GM12878 (cell line): ENCODE measurements at regions not wholly inside any gene's neighbourhood (a gene's known extent, or its start where the extent isn't known, plus 50 kb on each side); places are given as distances from the start of the nearest gene placed in this dataset.

Source experiments
- ATAC-seq: fragments of 200-7000 bp; cut with Tn5 transposase; 3 replicates; pipeline ENCODE4 v1.9.1; 2020; ENCODE audit warnings: mild to moderate bottlenecking, moderate library complexity
- BruUV-seq: library from RNA; stranded (reverse); fragments of 400-500 nt; replicated peaks from 2 replicates; lab custom pipeline; 2021; lab: Mats Ljungman, UMichigan
- CTCF ChIA-PET: fragments of 300-600 bp; sonication (Branson Sonifier 250); formaldehyde crosslinking; extraction: SDS; loops from one replicate; lab custom pipeline; 2021; ENCODE audit warnings: inconsistent platforms; lab: Yijun Ruan, JAX
- POLR2A ChIA-PET: fragments of 350-600 bp; formaldehyde crosslinking; extraction: SDS; loops from one replicate; lab custom pipeline; 2021; ENCODE audit warnings: inconsistent platforms; lab: Charles Lee
- RAD21 ChIA-PET: fragments of 300-600 bp; sonication (Branson Sonifier 250); formaldehyde crosslinking; loops from one replicate; lab custom pipeline; 2023; ENCODE audit warnings: antibody characterized with exemption; ENCODE audit not compliant: unreplicated experiment; lab: Charles Lee
- SMC1A ChIA-PET: fragments of 300-600 bp; sonication (Branson Sonifier 250); formaldehyde crosslinking; loops from one replicate; lab custom pipeline; 2023; ENCODE audit not compliant: unreplicated experiment, uncharacterized antibody; lab: Charles Lee
- DNase-seq: peaks from one replicate; pipeline ENCODE4 v3.0.0-alpha.2; 2011; ENCODE audit warnings: low read depth, low spot score
- FAIRE-seq: peaks from 3 replicates; lab custom pipeline; 2011; peaks lifted over from hg19 to GRCh38; lab: Jason Lieb, UNC
- H2AFZ ChIP-seq: 2 replicates; pipeline ENCODE4 v1.6.0; 2011; ENCODE audit warnings: low read depth, low read length, control low read depth; ENCODE audit not compliant: control insufficient read depth
- H3K27ac ChIP-seq: 2 replicates; pipeline ENCODE4 v1.5.1; 2011; ENCODE audit warnings: control low read depth; ENCODE audit not compliant: control insufficient read depth, insufficient read depth
- H3K27me3 ChIP-seq, 2 experiments: replicated peaks in 1 of 2; 2 replicates each; pipeline versions ENCODE4 v1.6.0 to v1.6.1; 2011; ENCODE audit warnings: low read length in 1 of 2; ENCODE audit not compliant: control insufficient read depth in 2 of 2, insufficient read depth in 2 of 2
- H3K36me3 ChIP-seq, 2 experiments: 2 replicates each; pipeline ENCODE4 v1.5.1; 2011; ENCODE audit warnings: low read length in 1 of 2; ENCODE audit not compliant: control insufficient read depth in 2 of 2, insufficient read depth in 2 of 2
- H3K4me1 ChIP-seq: 2 replicates; pipeline ENCODE4 v1.6.1; 2011; ENCODE audit warnings: mild to moderate bottlenecking, low read length, moderate library complexity, mixed read lengths; ENCODE audit not compliant: control insufficient read depth, insufficient read depth
- H3K4me2 ChIP-seq: 2 replicates; pipeline ENCODE4 v1.6.0; 2011; ENCODE audit warnings: control low read depth; ENCODE audit not compliant: control insufficient read depth, insufficient read depth
- H3K4me3 ChIP-seq: fragments of 200-600 bp; sonication (generic); 2 replicates; pipeline ENCODE4 v1.5.1; 2016
- H3K79me2 ChIP-seq: 2 replicates; pipeline ENCODE4 v1.6.0; 2011; ENCODE audit warnings: low read length; ENCODE audit not compliant: control insufficient read depth, insufficient read depth
- H3K9ac ChIP-seq: 2 replicates; pipeline ENCODE4 v1.8.0; 2011; ENCODE audit warnings: low read length, control low read depth, mixed read lengths; ENCODE audit not compliant: control insufficient read depth, insufficient read depth
- H3K9me3 ChIP-seq: replicated peaks from 3 replicates; pipeline ENCODE4 v1.5.1; 2011; ENCODE audit warnings: mild to moderate bottlenecking, low read length; ENCODE audit not compliant: control insufficient read depth, insufficient read depth
- H4K20me1 ChIP-seq: 2 replicates; pipeline ENCODE4 v1.6.0; 2011; ENCODE audit not compliant: control insufficient read depth, insufficient read depth
- BCL3 ChIP-seq: IDR thresholded peaks from 2 replicates; pipeline ENCODE4 v1.6.1; 2011; ENCODE audit warnings: borderline replicate concordance, low read depth, mild to moderate bottlenecking, moderate library complexity, low read length; ENCODE audit not compliant: insufficient read depth, poor library complexity, severe bottlenecking
- EP300 ChIP-seq, 2 experiments: fragments of 150-350 bp in 1 of 2; IDR thresholded peaks; 2 replicates each; pipeline ENCODE4 v1.6.1; 2011 to 2012; ENCODE audit warnings: low read depth in 2 of 2, low read length in 2 of 2, borderline replicate concordance in 1 of 2, improper control_type of control experiment in 1 of 2, inconsistent platforms in 1 of 2; ENCODE audit not compliant: control insufficient read depth in 1 of 2
- FOXK2 ChIP-seq: fragments of 450-650 bp; IDR thresholded peaks from 2 replicates; pipeline ENCODE4 v1.6.1; 2017; ENCODE audit warnings: mild to moderate bottlenecking, moderate library complexity
- GATAD2B ChIP-seq: fragments of 450-650 bp; conservative IDR thresholded peaks from 2 replicates; pipeline ENCODE4 v1.6.1; 2017; ENCODE audit warnings: low read depth, mild to moderate bottlenecking, moderate library complexity
- MEF2A ChIP-seq: IDR thresholded peaks from 2 replicates; pipeline ENCODE4 v1.6.1; 2011; ENCODE audit warnings: low read depth, mild to moderate bottlenecking, low read length, moderate library complexity; ENCODE audit not compliant: insufficient read depth
- NFXL1 ChIP-seq: fragments of 450-650 bp; IDR thresholded peaks from 2 replicates; pipeline ENCODE4 v1.6.1; 2017; ENCODE audit warnings: antibody characterized with exemption, mild to moderate bottlenecking, borderline replicate concordance
- NR2F1 ChIP-seq: fragments of 450-650 bp; conservative IDR thresholded peaks from 2 replicates; pipeline ENCODE4 v1.6.1; 2017; ENCODE audit warnings: mild to moderate bottlenecking
- NRF1 ChIP-seq: conservative IDR thresholded peaks from 2 replicates; pipeline ENCODE4 v1.6.1; 2011; ENCODE audit warnings: mild to moderate bottlenecking, low read depth, low read length, improper control_type of control experiment
- RAD51 ChIP-seq: fragments of 450-650 bp; IDR thresholded peaks from 2 replicates; pipeline ENCODE4 v1.6.1; 2016; ENCODE audit warnings: moderate library complexity, mild to moderate bottlenecking, inconsistent platforms
- WGBS: methylation state at CpG from one replicate; pipeline ENCODE4 v1.1.6; 2016; ENCODE audit warnings: low lambda C conversion rate; ENCODE audit not compliant: insufficient replicate concordance, insufficient coverage; ENCODE audit errors: missing lambda C conversion rate; 5-methylcytosine and 5-hydroxymethylcytosine counted together
- in situ Hi-C: fragments of 300-500 bp; cut with MboI; formaldehyde crosslinking; loops from 9 replicates; pipeline ENCODE4 v1.14.3; 2018; ENCODE audit warnings: mixed read lengths
- intact Hi-C: fragments of 100-400 bp; cut with micrococcal nuclease; formaldehyde crosslinking; loops from one replicate; pipeline ENCODE4 v1.14.2; 2022; ENCODE audit not compliant: unreplicated experiment
- TF ChIP-seq, protein P1 (sequence below): fragments of 450-650 bp; formaldehyde crosslinking; IDR thresholded peaks from 2 replicates; pipeline ENCODE4 v1.4.0; 2020; ENCODE audit warnings: mild to moderate bottlenecking, moderate library complexity
- TF ChIP-seq, protein P2 (sequence below): IDR thresholded peaks from 2 replicates; pipeline ENCODE4 v1.6.1; 2012; ENCODE audit warnings: low read depth, low read length, improper control_type of control experiment

DNA sequence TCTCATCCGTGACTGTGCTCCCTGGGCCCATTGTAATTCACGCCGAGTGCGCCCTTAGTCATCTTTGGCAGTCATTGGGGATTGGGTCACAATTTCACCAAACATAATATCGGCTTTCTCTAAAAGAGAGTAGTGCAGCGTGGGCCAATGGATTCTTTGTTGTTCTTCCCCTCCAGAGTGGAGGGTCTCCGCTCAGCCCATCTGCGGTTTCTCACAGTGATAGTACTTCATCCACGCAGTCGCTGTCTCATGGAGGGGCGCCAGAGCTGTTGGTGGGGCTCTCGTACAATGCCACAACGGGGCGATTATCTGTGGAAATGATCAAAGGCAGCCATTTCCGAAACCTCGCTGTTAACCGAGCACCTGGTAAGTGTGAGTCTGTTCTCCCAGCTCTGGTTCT, 321.8 kb downstream of the SNAPC1 start:
- FAIRE-seq: no peak
- CTCF ChIA-PET: interaction anchor here (1.4 kb wide), 1 partner anchor 43 kb away, joined by 4 read pairs; no protein-coding TSS in a partner anchor

DNA sequence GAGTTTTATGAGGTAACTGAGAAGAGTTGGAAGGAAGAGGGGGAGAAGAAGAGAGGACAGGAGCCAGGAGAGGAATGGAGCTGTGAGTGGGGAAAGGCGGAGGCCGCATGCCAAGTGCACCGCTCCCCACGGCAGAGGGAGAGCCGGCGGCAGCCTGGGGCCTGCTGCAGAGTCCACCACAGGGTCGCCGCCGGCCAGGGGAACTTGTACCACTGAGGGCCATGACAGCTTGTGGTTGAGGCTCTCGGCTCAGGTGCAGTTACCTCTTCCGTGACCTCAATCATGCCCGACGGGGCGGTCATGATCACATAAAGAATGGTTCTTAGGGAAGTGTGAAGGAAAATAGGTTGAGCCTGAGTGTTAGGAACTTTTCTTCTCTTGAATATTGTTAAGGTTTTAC, 325.0 kb downstream of the SNAPC1 start:
- peaks cover under 1% of the 10 kb centered on the region for H3K4me1 ChIP-seq
- ChIA-PET CTCF (no interaction called here), POLR2A (no interaction called here), SMC1A (interaction anchor here (1.0 to 1.9 kb wide), 5 partner anchors 9 to 39 kb away, joined by 3 to 6 read pairs (median 3); no protein-coding TSS in a partner anchor), RAD21 (no interaction called here)
- H3K36me3 ChIP-seq: no peaks in the 10 kb centered on the region
- no peak overlapping the region for H3K9ac ChIP-seq
- in situ Hi-C loops (no loop called here), intact Hi-C loops (no loop called here)
- no peak for FAIRE-seq
- no peaks in the 10 kb centered on the region; the same call in 2 of the 3 replicates for H3K9me3 ChIP-seq
- no peak overlapping the region for H2AFZ ChIP-seq
- H4K20me1 ChIP-seq: no peaks in the 10 kb centered on the region
- no TSS peak for BruUV-seq
- H3K4me3 ChIP-seq: no peak overlapping the region
- no peaks in the 10 kb centered on the region for H3K79me2 ChIP-seq
- H3K4me2 ChIP-seq: no peak overlapping the region
- no peaks in the 10 kb centered on the region for H3K27me3 ChIP-seq
- 80% methylated on average over 14 of the region's 14 CpGs for WGBS
- ATAC-seq: no peak
- DNase-seq: no peak
- no peak overlapping the region for H3K27ac ChIP-seq
- TF ChIP-seq, protein P1, sequence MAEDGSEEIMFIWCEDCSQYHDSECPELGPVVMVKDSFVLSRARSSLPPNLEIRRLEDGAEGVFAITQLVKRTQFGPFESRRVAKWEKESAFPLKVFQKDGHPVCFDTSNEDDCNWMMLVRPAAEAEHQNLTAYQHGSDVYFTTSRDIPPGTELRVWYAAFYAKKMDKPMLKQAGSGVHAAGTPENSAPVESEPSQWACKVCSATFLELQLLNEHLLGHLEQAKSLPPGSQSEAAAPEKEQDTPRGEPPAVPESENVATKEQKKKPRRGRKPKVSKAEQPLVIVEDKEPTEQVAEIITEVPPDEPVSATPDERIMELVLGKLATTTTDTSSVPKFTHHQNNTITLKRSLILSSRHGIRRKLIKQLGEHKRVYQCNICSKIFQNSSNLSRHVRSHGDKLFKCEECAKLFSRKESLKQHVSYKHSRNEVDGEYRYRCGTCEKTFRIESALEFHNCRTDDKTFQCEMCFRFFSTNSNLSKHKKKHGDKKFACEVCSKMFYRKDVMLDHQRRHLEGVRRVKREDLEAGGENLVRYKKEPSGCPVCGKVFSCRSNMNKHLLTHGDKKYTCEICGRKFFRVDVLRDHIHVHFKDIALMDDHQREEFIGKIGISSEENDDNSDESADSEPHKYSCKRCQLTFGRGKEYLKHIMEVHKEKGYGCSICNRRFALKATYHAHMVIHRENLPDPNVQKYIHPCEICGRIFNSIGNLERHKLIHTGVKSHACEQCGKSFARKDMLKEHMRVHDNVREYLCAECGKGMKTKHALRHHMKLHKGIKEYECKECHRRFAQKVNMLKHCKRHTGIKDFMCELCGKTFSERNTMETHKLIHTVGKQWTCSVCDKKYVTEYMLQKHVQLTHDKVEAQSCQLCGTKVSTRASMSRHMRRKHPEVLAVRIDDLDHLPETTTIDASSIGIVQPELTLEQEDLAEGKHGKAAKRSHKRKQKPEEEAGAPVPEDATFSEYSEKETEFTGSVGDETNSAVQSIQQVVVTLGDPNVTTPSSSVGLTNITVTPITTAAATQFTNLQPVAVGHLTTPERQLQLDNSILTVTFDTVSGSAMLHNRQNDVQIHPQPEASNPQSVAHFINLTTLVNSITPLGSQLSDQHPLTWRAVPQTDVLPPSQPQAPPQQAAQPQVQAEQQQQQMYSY (CRISPR knock-in tag): no peak
- TF ChIP-seq NR2F1 (no peak), NFXL1 (no peak), RAD51 (no peak), FOXK2 (no peak), NRF1 (no peak), BCL3 (no peak)
- TF ChIP-seq, protein P2, sequence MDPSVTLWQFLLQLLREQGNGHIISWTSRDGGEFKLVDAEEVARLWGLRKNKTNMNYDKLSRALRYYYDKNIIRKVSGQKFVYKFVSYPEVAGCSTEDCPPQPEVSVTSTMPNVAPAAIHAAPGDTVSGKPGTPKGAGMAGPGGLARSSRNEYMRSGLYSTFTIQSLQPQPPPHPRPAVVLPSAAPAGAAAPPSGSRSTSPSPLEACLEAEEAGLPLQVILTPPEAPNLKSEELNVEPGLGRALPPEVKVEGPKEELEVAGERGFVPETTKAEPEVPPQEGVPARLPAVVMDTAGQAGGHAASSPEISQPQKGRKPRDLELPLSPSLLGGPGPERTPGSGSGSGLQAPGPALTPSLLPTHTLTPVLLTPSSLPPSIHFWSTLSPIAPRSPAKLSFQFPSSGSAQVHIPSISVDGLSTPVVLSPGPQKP: no peak

More for the DNA sequence above, 321.8 kb downstream of the SNAPC1 start:
- Histone ChIP-seq H3K9ac (no peak overlapping the region), H3K4me2 (no peak overlapping the region), H2AFZ (no peak overlapping the region), H3K27ac (no peak overlapping the region), H3K4me3 (no peak overlapping the region), H4K20me1 (no peaks in the 10 kb centered on the region), H3K27me3 (no peaks in the 10 kb centered on the region), H3K36me3 (no peaks in the 10 kb centered on the region)
- in situ Hi-C loops: no loop called here
- DNase-seq: no peak
- ChIA-PET POLR2A (interaction anchor here (1.1 kb wide), 1 partner anchor 12 kb away, joined by 3 read pairs; no protein-coding TSS in a partner anchor), RAD21 (interaction anchor here (1.1 kb wide), 1 partner anchor 14 kb away, joined by 3 read pairs; no protein-coding TSS in a partner anchor), SMC1A (interaction anchor here (0.8 to 0.9 kb wide), 2 partner anchors 14 to 15 kb away, joined by 3 read pairs; no protein-coding TSS in a partner anchor)
- 78% methylated on average over 17 of the region's 17 CpGs for WGBS
- ATAC-seq: no peak
- no TSS peak for BruUV-seq
- no peak for TF ChIP-seq NR2F1
- no peak for TF ChIP-seq MEF2A
- TF ChIP-seq EP300 (IDR thresholded peaks at IDR 0.05; ENCODE audit: borderline replicate concordance in 1 of 2, control insufficient read depth in 1 of 2, low read depth in 2 of 2, low read length in 2 of 2): no peak
- TF ChIP-seq GATAD2B: no peak
- TF ChIP-seq, all 136 proteins: peak for 0
- Histone ChIP-seq H3K9me3 (no peaks in the 10 kb centered on the region; the same call in 2 of the 3 replicates), H3K79me2 (no peaks in the 10 kb centered on the region), H3K4me1 (peaks cover 31% of the 10 kb centered on the region)
- intact Hi-C loops: no loop called here
